T-helper 1 cell treated with Interleukin-12 subunit alpha and Interleukin-12 subunit beta and Interleukin-4 antibody, amounts not matched to agents 30 μg/mL and 1 μg/mL, for 36 hours (primary cell): ENCODE measurements at regions not wholly inside any gene's neighbourhood (a gene's known extent, or its start where the extent isn't known, plus 50 kb on each side); places are given as distances from the start of the nearest gene placed in this dataset.
"Not testable (repeated sequence)": the region's sequence is repeated elsewhere in the genome, so short reads cannot be mapped to it uniquely, and the experiment has no call there.

ENCODE experiments used
- H3K27ac Mint-ChIP-seq: one replicate; pipeline ENCODE4 v1.8.0; 2021; ENCODE audit warnings: mild to moderate bottlenecking, mixed read lengths
- H3K27me3 Mint-ChIP-seq: one replicate; pipeline ENCODE4 v1.8.0; 2021; ENCODE audit warnings: low read depth, mixed read lengths
- H3K36me3 Mint-ChIP-seq: one replicate; pipeline ENCODE4 v1.8.0; 2021; ENCODE audit warnings: low read depth, mixed read lengths
- H3K4me1 Mint-ChIP-seq: one replicate; pipeline ENCODE4 v1.8.0; 2021; ENCODE audit warnings: low read depth, mixed read lengths
- H3K4me3 Mint-ChIP-seq: one replicate; pipeline ENCODE4 v1.8.0; 2021; ENCODE audit warnings: mild to moderate bottlenecking, moderate library complexity, mixed read lengths
- H3K9me3 Mint-ChIP-seq: one replicate; pipeline ENCODE4 v1.8.0; 2021; ENCODE audit warnings: mixed read lengths

- no peaks in the 10 kb centered on the region for H3K36me3 Mint-ChIP-seq
- H3K4me3 Mint-ChIP-seq = no peak overlapping the region
- H3K4me1 Mint-ChIP-seq = no peaks in the 10 kb centered on the region
- peaks cover 6% of the 10 kb centered on the region for H3K9me3 Mint-ChIP-seq
- H3K27me3 Mint-ChIP-seq = no peaks in the 10 kb centered on the region
- H3K27ac Mint-ChIP-seq = no peak overlapping the region
Measured at GRCh38 chr10:9951481-9952257, 1066.0 kb upstream of the CELF2 start.

GRCh38 chr10:9957351-9957750 lies 1060.3 kb upstream of the CELF2 start:
- Mint-ChIP-seq H3K4me1 (no peaks in the 10 kb centered on the region), H3K27me3 (no peaks in the 10 kb centered on the region), H3K9me3 (peaks cover 4% of the 10 kb centered on the region), H3K4me3 (no peak overlapping the region), H3K36me3 (no peaks in the 10 kb centered on the region), H3K27ac (no peak overlapping the region)

- not testable (repeated sequence) for H3K4me1 Mint-ChIP-seq, H3K36me3 Mint-ChIP-seq, H3K27me3 Mint-ChIP-seq, H3K4me3 Mint-ChIP-seq, H3K27ac Mint-ChIP-seq, H3K9me3 Mint-ChIP-seq
Measured at GRCh38 chr10:9957876-9958275, 1059.8 kb upstream of the CELF2 start.

- no peaks in the 10 kb centered on the region for H3K4me1 Mint-ChIP-seq
- no peaks in the 10 kb centered on the region for H3K36me3 Mint-ChIP-seq
- H3K4me3 Mint-ChIP-seq = no peak overlapping the region
- H3K9me3 Mint-ChIP-seq = no peaks in the 10 kb centered on the region
- H3K27me3 Mint-ChIP-seq = no peaks in the 10 kb centered on the region
- no peak overlapping the region for H3K27ac Mint-ChIP-seq
Measured at GRCh38 chr10:9965341-9965740, 1052.3 kb upstream of the CELF2 start.

GRCh38 chr10:9986786-9987185 lies 1030.9 kb upstream of the CELF2 start:
- Mint-ChIP-seq H3K4me3 (no peak overlapping the region), H3K9me3 (peaks cover 12% of the 10 kb centered on the region), H3K27me3 (no peaks in the 10 kb centered on the region), H3K4me1 (no peaks in the 10 kb centered on the region), H3K36me3 (no peaks in the 10 kb centered on the region), H3K27ac (no peak overlapping the region)

GRCh38 chr10:9987197-9987596 lies 1030.5 kb upstream of the CELF2 start:
- H3K9me3 Mint-ChIP-seq = peaks cover 12% of the 10 kb centered on the region
- H3K4me3 Mint-ChIP-seq = no peak overlapping the region
- H3K36me3 Mint-ChIP-seq = no peaks in the 10 kb centered on the region
- H3K27me3 Mint-ChIP-seq = no peaks in the 10 kb centered on the region
- H3K4me1 Mint-ChIP-seq = no peaks in the 10 kb centered on the region
- H3K27ac Mint-ChIP-seq = no peak overlapping the region

GRCh38 chr10:9992661-9993060 lies 1025.0 kb upstream of the CELF2 start:
- Mint-ChIP-seq H3K27me3 (no peaks in the 10 kb centered on the region), H3K9me3 (peaks cover under 1% of the 10 kb centered on the region), H3K27ac (no peak overlapping the region), H3K36me3 (no peaks in the 10 kb centered on the region), H3K4me3 (no peak overlapping the region), H3K4me1 (no peaks in the 10 kb centered on the region)

- no peak overlapping the region for H3K27ac Mint-ChIP-seq
- H3K4me1 Mint-ChIP-seq = no peaks in the 10 kb centered on the region
- no peaks in the 10 kb centered on the region for H3K9me3 Mint-ChIP-seq
- no peaks in the 10 kb centered on the region for H3K36me3 Mint-ChIP-seq
- H3K4me3 Mint-ChIP-seq = no peak overlapping the region
- no peaks in the 10 kb centered on the region for H3K27me3 Mint-ChIP-seq
Measured at GRCh38 chr10:9994131-9994530, 1023.5 kb upstream of the CELF2 start.

- Mint-ChIP-seq H3K27ac (no peak overlapping the region), H3K4me3 (no peak overlapping the region), H3K36me3 (no peaks in the 10 kb centered on the region), H3K4me1 (no peaks in the 10 kb centered on the region), H3K9me3 (no peaks in the 10 kb centered on the region), H3K27me3 (no peaks in the 10 kb centered on the region)
Measured at GRCh38 chr10:9999627-10000026, 1018.0 kb upstream of the CELF2 start.

GRCh38 chr10:10007957-10008356 lies 1009.7 kb upstream of the CELF2 start:
- Mint-ChIP-seq H3K27me3 (no peaks in the 10 kb centered on the region), H3K9me3 (no peaks in the 10 kb centered on the region), H3K36me3 (no peaks in the 10 kb centered on the region), H3K4me3 (no peak overlapping the region), H3K27ac (no peak overlapping the region), H3K4me1 (no peaks in the 10 kb centered on the region)

GRCh38 chr10:10010397-10010796 lies 1007.3 kb upstream of the CELF2 start:
- Mint-ChIP-seq H3K36me3 (no peaks in the 10 kb centered on the region), H3K27ac (no peak overlapping the region), H3K4me3 (no peak overlapping the region), H3K9me3 (no peaks in the 10 kb centered on the region), H3K27me3 (no peaks in the 10 kb centered on the region), H3K4me1 (no peaks in the 10 kb centered on the region)

- Mint-ChIP-seq H3K4me3 (no peak overlapping the region), H3K27ac (no peak overlapping the region), H3K9me3 (no peaks in the 10 kb centered on the region), H3K27me3 (no peaks in the 10 kb centered on the region), H3K36me3 (no peaks in the 10 kb centered on the region), H3K4me1 (no peaks in the 10 kb centered on the region)
Measured at GRCh38 chr10:10014846-10015245, 1002.8 kb upstream of the CELF2 start.

- no peak overlapping the region for H3K4me3 Mint-ChIP-seq
- no peaks in the 10 kb centered on the region for H3K36me3 Mint-ChIP-seq
- H3K9me3 Mint-ChIP-seq = peaks cover 5% of the 10 kb centered on the region
- no peaks in the 10 kb centered on the region for H3K27me3 Mint-ChIP-seq
- no peak overlapping the region for H3K27ac Mint-ChIP-seq
- no peaks in the 10 kb centered on the region for H3K4me1 Mint-ChIP-seq
Measured at GRCh38 chr10:10017716-10018115, 1000.0 kb upstream of the CELF2 start.

GRCh38 chr10:10020945-10021344 lies 996.7 kb upstream of the CELF2 start:
- Mint-ChIP-seq H3K36me3 (no peaks in the 10 kb centered on the region), H3K27ac (no peak overlapping the region), H3K27me3 (no peaks in the 10 kb centered on the region), H3K9me3 (peaks cover 5% of the 10 kb centered on the region), H3K4me1 (no peaks in the 10 kb centered on the region), H3K4me3 (no peak overlapping the region)

- Mint-ChIP-seq H3K27ac (no peak overlapping the region), H3K27me3 (no peaks in the 10 kb centered on the region), H3K4me1 (no peaks in the 10 kb centered on the region), H3K9me3 (no peaks in the 10 kb centered on the region), H3K36me3 (no peaks in the 10 kb centered on the region), H3K4me3 (no peak overlapping the region)
Measured at GRCh38 chr10:10032991-10033390, 984.7 kb upstream of the CELF2 start.

GRCh38 chr10:10038348-10038747 lies 979.3 kb upstream of the CELF2 start:
- Mint-ChIP-seq H3K4me3 (no peak overlapping the region), H3K27ac (no peak overlapping the region), H3K4me1 (no peaks in the 10 kb centered on the region), H3K27me3 (no peaks in the 10 kb centered on the region), H3K36me3 (no peaks in the 10 kb centered on the region), H3K9me3 (no peaks in the 10 kb centered on the region)
